ENCODE measurements at regions not wholly inside any gene's neighbourhood (a gene's known extent, or its start where the extent isn't known, plus 50 kb on each side); places are given as distances from the start of the nearest gene placed in this dataset.
"Not testable (repeated sequence)": the region's sequence is repeated elsewhere in the genome, so short reads cannot be mapped to it uniquely, and the experiment has no call there.

DNA sequence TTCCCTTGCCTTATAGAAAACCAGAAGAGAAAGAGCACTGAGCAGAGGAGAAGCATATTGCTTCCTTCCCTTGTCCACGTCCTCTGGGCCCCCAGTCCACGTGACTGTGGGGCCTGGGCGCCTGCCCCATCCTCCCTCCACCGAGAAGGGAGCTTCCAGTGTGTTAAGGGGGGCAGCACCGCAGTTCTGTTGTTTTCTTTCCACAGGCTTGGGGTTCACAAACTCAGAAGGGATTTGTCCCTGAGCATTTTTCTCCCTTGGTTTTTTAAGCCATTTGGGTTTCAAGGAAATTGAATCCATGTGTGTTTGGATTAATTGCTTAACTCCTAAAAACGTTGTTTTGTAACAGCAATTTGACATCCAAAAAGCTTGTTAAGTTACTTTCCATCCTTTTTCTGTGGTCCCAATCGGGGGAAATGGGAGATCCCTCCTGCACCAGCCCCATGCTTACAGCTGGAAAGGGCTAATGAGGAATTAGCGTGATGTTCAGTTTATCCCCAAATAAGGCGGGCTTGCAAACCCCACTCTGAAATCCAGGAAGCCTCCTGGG, 347.5 kb upstream of the TNRC6C start:
- no peak for DNase-seq

DNA sequence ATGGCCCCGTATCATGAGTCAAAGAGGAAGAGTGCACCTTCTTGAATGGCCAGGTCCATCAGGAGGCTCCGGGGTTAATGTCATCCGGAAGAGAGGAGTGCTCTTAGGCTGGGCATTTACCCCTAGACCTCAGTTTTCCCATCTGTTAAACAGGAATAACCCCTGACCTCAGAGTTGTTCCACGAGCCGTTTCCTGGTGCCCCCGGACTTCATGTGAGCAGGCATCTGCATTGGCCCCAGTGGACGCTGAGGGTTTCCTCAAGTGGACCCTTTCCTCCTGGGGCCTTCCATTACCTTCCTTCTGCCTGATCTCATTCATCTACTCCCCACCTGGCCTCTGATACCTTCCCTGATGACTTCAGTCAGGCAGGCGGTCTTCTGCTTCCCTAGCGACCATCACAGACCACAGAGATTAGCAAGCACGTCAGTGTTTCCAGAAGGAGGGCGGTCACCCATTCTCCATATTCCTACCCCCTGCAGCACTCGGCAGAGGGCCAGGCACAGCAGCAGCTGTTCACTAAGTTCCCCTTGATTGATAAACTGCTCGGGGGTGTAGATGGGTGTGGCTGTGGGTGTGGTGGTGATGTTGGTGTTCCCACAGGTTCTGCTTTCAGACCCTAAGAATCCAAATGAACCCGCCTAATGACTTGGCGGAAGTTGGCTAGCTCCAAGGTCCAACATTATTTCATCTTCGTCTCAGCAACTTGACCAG, 346.6 kb upstream of the TNRC6C start:
- DNase-seq, result no peak

DNA sequence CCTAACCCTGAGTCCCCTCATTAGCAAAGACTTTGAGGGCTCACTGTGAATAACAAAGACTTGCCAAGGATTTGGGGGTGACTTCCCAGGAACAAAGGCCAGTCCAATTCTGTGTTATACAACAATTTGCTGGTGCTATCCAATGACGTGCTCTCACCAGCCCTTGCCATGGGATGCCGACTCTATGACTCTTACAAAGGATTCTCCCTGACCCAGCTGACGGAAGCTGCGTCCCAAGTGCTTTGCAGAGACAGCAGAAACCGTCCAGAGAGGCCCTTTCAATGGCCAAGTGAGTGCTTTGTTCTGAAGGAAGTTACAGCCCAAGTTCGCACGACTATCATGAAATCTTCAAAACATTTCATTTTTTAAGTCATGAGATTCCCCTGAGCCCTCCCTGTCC, 345.3 kb upstream of the TNRC6C start:
- no peak for DNase-seq

DNA sequence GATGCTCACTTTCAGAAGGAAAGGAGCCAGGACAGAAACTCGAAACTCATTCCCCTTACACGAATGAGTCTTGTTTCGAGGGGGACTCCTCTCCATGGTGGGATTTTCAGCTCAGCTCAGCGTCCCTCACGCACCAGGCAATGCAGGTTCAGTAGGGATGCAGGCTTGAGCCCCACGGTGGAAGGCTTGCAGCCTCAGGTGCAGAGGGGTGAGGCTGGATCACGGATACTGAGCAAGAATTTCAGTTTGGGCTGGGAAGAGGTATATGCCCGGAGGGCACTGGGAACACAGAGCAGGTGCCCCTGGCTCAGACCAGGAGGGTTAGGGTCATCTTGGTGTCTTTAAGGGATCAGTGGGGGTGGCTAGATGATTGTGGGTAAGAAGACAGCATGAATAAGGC, 344.9 kb upstream of the TNRC6C start:
- DNase-seq, result no peak

DNA sequence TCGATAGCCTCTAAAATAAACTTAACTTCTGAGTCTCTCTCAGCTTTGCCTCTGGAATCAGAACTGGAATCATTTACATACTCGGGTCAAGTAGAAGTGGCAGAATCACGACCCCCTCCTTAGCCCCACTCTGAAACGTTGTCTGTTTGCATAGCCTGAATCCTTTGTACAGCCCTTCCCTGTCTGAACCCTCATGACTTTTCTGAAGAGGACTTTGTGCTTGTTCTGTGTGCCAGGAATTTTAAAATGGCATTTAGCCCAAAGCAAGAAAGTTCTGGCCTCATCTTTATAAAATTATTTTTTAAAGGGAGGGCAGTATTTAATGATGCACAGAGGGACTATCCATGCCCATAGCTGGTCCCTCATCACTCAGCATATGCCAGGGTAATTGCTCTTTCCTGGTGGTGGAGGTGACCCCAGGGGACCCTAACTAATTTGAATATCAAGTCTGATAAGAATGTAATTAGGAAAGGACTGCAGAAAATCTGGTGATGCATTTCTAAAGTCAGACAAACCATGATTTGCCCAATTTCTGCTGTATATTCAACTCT, 342.7 kb upstream of the TNRC6C start:
- DNase-seq, result no peak

DNA sequence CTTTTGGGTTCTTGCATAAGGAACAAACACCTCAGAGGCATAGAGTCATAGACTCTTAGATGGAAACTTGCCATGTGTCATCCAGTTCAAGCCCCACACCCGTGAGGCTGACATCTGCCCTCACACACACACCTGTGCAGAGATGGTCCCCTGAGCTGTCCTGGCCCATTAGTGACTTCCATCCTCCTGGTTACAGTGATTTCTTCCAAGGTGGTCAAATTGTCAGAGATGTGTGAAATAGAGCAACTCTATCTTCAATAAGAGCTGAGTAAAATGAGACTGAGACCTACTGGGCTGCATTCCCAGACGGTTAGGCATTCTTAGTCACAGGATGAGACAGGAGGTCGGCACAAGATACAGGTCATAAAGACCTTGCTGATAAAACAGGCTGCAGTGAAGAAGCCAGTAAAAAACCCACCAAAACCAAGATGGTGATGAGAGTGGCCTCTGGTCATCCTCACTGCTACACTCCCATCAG, 342.2 kb upstream of the TNRC6C start:
- no peak for DNase-seq

DNA sequence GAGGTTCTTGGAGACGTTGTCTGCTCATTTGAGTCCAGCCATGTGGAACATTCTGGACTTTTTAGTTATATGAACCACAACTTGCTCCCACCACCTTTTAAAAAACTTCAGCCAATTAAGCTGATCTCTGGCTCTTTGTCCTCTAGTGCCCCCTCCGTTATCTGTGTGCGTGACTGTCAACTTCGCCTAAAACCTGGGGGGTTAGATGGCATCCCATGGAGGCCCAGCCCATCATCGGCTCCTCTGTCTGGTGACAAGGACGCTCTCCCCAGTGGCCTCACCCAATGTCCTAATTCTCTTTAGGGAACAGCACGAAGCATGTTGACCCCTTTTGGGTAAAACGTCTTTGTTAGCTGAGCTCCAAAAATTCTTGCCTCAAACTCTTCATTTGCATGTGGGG, 341.0 kb upstream of the TNRC6C start:
- no peak for DNase-seq

DNA sequence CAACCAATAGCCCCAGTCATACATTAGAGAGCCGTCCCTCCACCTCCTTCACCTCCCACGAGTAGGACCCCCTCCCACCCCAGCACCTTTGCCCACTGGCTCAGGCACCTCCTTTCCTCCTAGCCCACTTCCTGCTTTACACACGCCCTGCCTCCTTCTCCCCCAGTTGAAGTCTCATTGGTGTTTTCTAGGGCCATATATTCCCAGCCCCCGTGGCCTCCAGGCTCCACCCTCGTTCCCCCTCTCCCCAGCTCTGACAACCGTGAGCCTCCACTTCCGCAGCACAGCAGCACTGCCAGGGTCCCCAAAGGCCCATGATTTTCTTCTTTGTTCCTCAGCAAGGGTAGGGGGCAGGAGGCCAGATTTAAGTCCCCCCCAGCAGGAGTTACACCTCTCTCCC, 340.3 kb upstream of the TNRC6C start:
- DNase-seq, result no peak

GRCh38 chr17:77618731-77619130, 339.8 kb upstream of the TNRC6C start:
- DNase-seq, result no peak

- DNase-seq, result no peak
Observed at GRCh38 chr17:77619326-77619725, 339.2 kb upstream of the TNRC6C start.

DNA sequence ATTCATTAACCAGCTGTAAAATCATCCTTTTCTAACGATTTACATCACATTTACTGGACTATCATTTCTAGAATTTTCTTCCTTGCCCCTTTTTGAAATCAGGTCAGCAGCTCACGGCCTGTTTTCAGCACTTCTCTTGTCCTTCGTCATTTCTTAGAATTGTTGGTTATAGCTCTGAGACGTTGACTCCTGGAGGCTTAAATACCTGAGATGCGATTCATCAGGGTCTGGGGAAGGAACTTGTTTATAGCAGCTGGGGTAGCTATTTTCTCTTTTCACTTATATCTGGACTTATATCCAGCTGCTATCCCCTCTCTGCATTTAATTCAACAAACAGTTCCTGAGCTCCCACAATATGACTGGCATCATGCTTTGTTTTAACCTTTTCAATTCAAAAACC, 338.7 kb upstream of the TNRC6C start:
- no peak for DNase-seq

DNA sequence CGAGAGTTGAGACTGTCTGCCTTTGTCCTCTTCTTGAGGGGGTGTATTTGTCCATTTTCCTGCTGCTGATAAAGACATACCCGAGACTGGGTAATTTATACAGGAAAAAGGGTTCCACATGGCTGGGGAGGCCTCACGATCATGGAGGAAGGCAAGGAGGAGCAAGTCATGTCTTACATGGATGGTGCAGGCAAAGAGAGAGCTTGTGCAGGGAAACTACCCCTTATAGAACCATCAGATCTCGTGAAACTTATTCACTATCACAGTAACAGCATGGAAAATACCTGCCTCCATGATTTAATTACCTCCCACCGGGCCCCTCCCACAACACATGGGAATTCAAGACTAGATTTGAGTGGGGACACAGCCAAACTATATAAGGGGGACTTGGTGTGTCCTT, 338.2 kb upstream of the TNRC6C start:
- no peak for DNase-seq

GRCh38 chr17:77622084-77622483, 336.4 kb upstream of the TNRC6C start:
- not testable (repeated sequence) for DNase-seq

- DNase-seq, result no peak
Observed at GRCh38 chr17:77622647-77623046, 335.9 kb upstream of the TNRC6C start.

DNA sequence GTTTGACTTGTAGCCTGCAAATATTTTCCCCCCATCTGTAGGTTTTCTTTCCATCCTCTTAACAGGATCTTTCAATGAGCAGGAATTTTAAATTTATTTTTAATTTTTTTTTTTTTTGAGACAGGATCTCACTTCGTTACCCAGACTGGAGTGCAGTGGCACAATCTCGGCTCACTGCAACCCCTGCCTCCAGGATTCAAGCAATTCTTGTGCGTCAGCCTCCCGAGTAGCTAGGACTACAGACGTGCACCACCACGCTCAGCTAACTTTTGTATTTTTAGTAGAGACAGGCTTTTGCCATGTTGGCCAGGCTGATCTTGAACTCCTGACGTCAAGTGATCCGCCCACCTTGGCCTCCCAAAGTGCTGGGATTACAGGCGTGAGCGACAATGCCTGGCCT, 335.2 kb upstream of the TNRC6C start:
- not testable (repeated sequence) for DNase-seq

- no peak for DNase-seq
Observed at GRCh38 chr17:77628035-77628434, 330.5 kb upstream of the TNRC6C start.

GRCh38 chr17:77629284-77629683, 329.2 kb upstream of the TNRC6C start:
- DNase-seq, result not testable (repeated sequence)

DNA sequence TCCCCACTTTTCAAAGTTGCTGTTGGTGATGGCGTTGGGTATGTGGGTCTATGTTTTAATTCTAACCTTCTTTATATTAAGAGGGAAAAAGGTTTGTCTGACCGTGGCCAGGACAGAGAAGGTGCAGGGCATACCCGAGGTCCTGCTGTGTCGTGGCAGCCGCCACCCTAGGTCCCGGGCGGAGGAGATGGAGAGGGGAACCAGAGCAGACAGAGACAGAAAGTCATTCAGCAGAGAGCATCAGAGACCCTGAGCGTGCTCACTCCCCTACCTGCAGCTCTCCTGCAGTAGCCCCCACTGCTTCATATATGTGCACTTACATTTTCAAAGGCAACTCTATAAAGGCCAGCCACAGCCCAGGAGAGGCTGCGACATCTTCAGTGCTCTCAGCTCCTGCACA, 327.2 kb upstream of the TNRC6C start:
- DNase-seq, result no peak

DNA sequence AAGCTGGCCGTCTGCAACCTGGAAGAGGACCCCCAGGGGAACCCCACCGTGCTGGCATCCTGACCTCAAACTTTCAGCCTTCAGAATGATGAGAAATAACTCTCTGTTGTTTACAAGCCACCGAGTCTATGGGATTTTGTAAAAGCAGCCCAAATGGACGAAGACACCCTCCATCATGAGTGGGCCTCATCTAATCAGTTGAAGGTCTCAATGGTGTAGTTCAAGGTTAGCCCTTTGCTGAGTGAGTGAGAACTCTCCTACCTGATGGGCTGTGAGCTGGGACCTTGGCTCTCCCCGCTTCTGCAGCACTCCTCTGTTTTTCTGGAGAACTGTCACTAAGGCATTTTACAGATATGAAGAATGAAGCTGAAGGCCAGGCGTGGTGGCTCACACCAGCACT, 325.9 kb upstream of the TNRC6C start:
- DNase-seq, result no peak

GRCh38 chr17:77634710-77635109, 323.8 kb upstream of the TNRC6C start:
- DNase-seq, result no peak

- DNase-seq, result no peak
Observed at GRCh38 chr17:77635176-77635575, 323.3 kb upstream of the TNRC6C start.

DNA sequence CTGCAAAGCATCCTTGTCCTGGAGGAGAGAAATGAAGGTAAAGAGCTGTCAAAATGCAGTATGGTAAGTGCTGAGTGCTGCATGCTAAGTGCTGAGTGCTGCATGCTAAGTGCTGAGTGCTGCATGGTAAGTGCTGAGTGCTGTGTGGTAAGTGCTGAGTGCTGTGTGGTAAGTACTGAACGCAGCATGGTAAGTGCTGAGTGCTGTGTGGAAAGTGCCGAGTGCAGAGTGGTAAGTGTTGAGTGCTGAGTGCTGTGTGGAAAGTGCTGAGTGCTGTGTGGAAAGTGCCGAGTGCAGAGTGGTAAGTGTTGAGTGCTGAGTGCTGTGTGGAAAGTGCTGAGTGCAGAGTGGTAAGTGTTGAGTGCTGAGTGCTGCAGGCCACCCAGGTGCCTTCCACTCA, 322.7 kb upstream of the TNRC6C start:
- DNase-seq, result not testable (repeated sequence)

DNA sequence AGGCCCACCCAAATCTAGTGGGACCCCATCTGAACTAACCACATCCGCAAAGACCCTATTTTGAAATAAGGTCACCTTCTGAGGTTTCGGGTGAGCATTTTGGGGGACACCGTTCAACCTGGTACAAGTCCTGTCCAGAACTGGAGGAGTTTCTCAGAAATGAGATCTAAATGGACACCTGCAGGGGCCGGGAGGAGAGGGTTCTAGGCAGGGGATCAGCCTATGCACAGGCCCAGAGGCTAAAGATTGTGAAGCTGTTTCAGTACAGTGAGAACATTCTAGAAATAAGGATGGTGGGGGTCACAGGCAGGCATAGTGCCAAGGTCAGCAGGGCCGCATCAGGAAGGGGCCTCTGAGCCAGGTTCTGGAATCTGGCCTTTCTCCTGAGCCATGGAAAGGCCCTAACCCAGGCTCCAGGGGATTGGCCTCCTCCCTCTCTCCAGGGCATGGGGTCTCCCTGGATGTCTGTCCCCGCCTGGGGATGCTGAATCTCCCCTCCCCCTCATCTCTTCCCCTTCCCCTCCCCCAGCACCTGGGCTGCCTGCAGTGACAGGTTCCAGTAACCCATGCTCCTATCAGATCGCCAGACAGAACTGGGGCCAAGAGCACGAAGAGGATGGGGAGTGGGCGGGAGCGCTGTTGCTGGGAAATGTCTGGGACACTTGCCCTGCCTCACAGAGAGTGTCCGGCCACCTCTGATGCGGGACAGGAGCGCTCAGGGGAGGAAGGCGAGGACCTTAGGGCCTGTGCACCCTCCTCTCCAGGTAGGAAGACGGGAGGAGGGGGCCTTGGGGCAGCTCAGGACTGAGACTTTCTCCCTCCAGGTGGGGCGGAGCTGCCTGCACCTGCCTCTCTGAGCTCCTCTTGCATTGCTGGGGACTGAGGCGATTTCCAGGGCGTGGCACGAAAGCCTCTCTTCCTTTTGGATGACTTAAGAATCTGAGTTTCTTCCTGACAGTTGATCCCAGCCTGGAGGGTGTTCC, 321.4 kb upstream of the TNRC6C start:
- DNase-seq, result no peak
